Vagina (tissue), 2 donors: ENCODE measurements at regions not wholly inside any gene's neighbourhood (a gene's known extent, or its start where the extent isn't known, plus 50 kb on each side); places are given as distances from the start of the nearest gene placed in this dataset.

ENCODE experiments used
- POLR2A ChIP-seq, 2 donors: fragments of 450-650 bp; IDR thresholded peaks; one replicate each; pipeline ENCODE4 v1.6.1; 2017; ENCODE audit warnings: antibody characterized with exemption in 2 of 2, mild to moderate bottlenecking in 2 of 2, moderate library complexity in 2 of 2
- POLR2AphosphoS5 ChIP-seq, 2 donors: sonication (generic); formaldehyde crosslinking; IDR thresholded peaks; one replicate each; pipeline ENCODE4 v1.9.0; 2017; ENCODE audit warnings: antibody characterized with exemption in 2 of 2, mild to moderate bottlenecking in 2 of 2, low read depth in 1 of 2; ENCODE audit not compliant: insufficient read depth in 1 of 2
- TF ChIP-seq, protein P1 (sequence below), 3 experiments: fragments of 450-650 bp in 2 of 3; fragments of 200-600 bp in 1 of 3; sonication (generic) in 1 of 3; IDR thresholded peaks; one replicate each; pipeline ENCODE4 v1.5.1; 2017 to 2019; ENCODE audit warnings: antibody characterized with exemption in 3 of 3, mild to moderate bottlenecking in 2 of 3, moderate library complexity in 2 of 3

DNA sequence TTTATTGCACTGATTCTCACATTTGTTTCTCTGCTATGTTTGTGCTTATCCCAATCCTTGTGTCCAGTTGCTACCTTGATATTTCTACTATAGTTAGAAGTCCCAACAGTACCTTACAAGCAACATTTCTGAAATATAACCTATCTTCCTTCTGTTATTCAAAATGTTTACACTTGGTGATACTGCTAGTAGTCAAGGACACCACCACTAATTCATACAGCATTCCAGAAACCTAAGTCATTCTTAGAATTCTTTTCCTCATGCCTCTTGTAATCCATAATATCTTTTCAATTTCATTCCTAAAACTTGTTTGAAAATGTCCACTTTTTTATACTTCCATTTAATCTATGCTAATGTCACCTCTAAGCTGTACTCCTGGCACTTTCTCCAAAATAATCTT, 2132.1 kb downstream of the NCAM2 start:
- TF ChIP-seq, protein P1, sequence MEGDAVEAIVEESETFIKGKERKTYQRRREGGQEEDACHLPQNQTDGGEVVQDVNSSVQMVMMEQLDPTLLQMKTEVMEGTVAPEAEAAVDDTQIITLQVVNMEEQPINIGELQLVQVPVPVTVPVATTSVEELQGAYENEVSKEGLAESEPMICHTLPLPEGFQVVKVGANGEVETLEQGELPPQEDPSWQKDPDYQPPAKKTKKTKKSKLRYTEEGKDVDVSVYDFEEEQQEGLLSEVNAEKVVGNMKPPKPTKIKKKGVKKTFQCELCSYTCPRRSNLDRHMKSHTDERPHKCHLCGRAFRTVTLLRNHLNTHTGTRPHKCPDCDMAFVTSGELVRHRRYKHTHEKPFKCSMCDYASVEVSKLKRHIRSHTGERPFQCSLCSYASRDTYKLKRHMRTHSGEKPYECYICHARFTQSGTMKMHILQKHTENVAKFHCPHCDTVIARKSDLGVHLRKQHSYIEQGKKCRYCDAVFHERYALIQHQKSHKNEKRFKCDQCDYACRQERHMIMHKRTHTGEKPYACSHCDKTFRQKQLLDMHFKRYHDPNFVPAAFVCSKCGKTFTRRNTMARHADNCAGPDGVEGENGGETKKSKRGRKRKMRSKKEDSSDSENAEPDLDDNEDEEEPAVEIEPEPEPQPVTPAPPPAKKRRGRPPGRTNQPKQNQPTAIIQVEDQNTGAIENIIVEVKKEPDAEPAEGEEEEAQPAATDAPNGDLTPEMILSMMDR (IDR thresholded peaks at IDR 0.05) = no peak
- TF ChIP-seq POLR2A (IDR thresholded peaks at IDR 0.05) (no peak), POLR2AphosphoS5 (IDR thresholded peaks at IDR 0.05; ENCODE audit: insufficient read depth in 1 of 2, low read depth in 1 of 2) (no peak)
